K562 (cell line): ENCODE measurements at regions not wholly inside any gene's neighbourhood (a gene's known extent, or its start where the extent isn't known, plus 50 kb on each side); places are given as distances from the start of the nearest gene placed in this dataset.

Source experiments
- ATAC-seq: fragments of 200-7000 bp; cut with Tn5 transposase; 3 replicates; pipeline ENCODE4 v1.9.1; 2020; ENCODE audit warnings: moderate library complexity
- BruUV-seq: library from RNA; stranded (reverse); fragments of 400-500 nt; replicated peaks from 2 replicates; lab custom pipeline; 2021; lab: Mats Ljungman, UMichigan
- CTCF ChIA-PET: fragments of 300-600 bp; formaldehyde crosslinking; extraction: SDS; loops from one replicate; lab custom pipeline; 2021; ENCODE audit warnings: low intra/inter-chr PET ratio; lab: Yijun Ruan, JAX
- POLR2A ChIA-PET: fragments of 300-600, 350-650 bp; sonication (Branson Sonifier 250); formaldehyde crosslinking; extraction: SDS; loops from one replicate; lab custom pipeline; 2021; ENCODE audit warnings: antibody characterized with exemption, inconsistent platforms; lab: Yijun Ruan, JAX
- DNase-seq, 4 experiments: peaks; one replicate each; pipeline versions ENCODE4 v3.0.0 to v3.0.0-alpha.2; 2011 to 2018; ENCODE audit warnings: low spot score in 3 of 4, mixed read lengths in 3 of 4; ENCODE audit errors: extremely low read depth in 1 of 4
- FAIRE-seq: peaks from 2 replicates; lab custom pipeline; 2011; peaks lifted over from hg19 to GRCh38; lab: Jason Lieb, UNC
- H2AFZ ChIP-seq: 2 replicates; pipeline ENCODE4 v1.6.0; 2011; ENCODE audit warnings: low read depth, low read length, control low read depth, inconsistent platforms
- H3K27ac ChIP-seq: fragments of 200-600 bp; 3 replicates; pipeline ENCODE4 v1.8.0; 2011; ENCODE audit warnings: low read depth, mild to moderate bottlenecking, control low read depth, inconsistent platforms, low read length, moderate library complexity, mixed read lengths; ENCODE audit errors: extremely low read depth
- H3K27me3 ChIP-seq, 2 experiments: fragments of 300-600 bp in 1 of 2; 2 replicates in 1 of 2; 3 replicates in 1 of 2; pipeline versions ENCODE4 v1.6.0 to v1.8.0; 2011; ENCODE audit warnings: inconsistent platforms in 2 of 2, low read length in 2 of 2, mild to moderate bottlenecking in 1 of 2, mixed read lengths in 1 of 2, moderate library complexity in 1 of 2; ENCODE audit not compliant: control insufficient read depth in 2 of 2, insufficient read depth in 2 of 2
- H3K36me3 ChIP-seq: fragments of 300-600 bp; 3 replicates; pipeline ENCODE4 v1.8.0; 2011; ENCODE audit warnings: mild to moderate bottlenecking, low read length, inconsistent platforms; ENCODE audit not compliant: control insufficient read depth, insufficient read depth
- H3K4me1 ChIP-seq, 2 experiments: fragments of 200-600 bp in 1 of 2; replicated peaks in 1 of 2; 2 replicates in 1 of 2; 3 replicates in 1 of 2; pipeline versions ENCODE4 v1.5.1 to v1.8.0; 2011; ENCODE audit warnings: inconsistent platforms in 2 of 2, low read length in 2 of 2, mild to moderate bottlenecking in 1 of 2, mixed read lengths in 1 of 2, moderate library complexity in 1 of 2; ENCODE audit not compliant: control insufficient read depth in 2 of 2, insufficient read depth in 2 of 2
- H3K4me2 ChIP-seq: 2 replicates; pipeline ENCODE4 v1.6.1; 2011; ENCODE audit warnings: low read length, control low read depth, inconsistent platforms, mixed read lengths; ENCODE audit not compliant: insufficient read depth
- H3K4me3 ChIP-seq: fragments of 200-600 bp; sonication (generic), shearing (Covaris generic); 2 replicates; pipeline ENCODE4 v1.5.1; 2016; ENCODE audit warnings: control low read depth, inconsistent platforms
- H3K79me2 ChIP-seq: fragments of 200-600 bp; 3 replicates; pipeline ENCODE4 v1.8.0; 2011; ENCODE audit warnings: low read length, inconsistent platforms; ENCODE audit not compliant: control insufficient read depth, insufficient read depth
- H3K9ac ChIP-seq, 2 experiments: 2 replicates each; pipeline versions ENCODE4 v1.6.0 to v1.6.1; 2011; ENCODE audit warnings: low read depth in 2 of 2, low read length in 2 of 2, control low read depth in 1 of 2, inconsistent platforms in 1 of 2, mild to moderate bottlenecking in 1 of 2, mixed read lengths in 1 of 2; ENCODE audit not compliant: insufficient read depth in 1 of 2
- H3K9me1 ChIP-seq: one replicate; pipeline ENCODE4 v1.6.0; 2011; ENCODE audit warnings: inconsistent platforms, mild to moderate bottlenecking, low read length, moderate library complexity; ENCODE audit not compliant: control insufficient read depth, insufficient read depth
- H3K9me3 ChIP-seq: replicated peaks from 2 replicates; pipeline ENCODE4 v1.5.1; 2011; ENCODE audit warnings: low read depth, low read length, inconsistent platforms; ENCODE audit not compliant: control insufficient read depth, insufficient read depth
- H4K20me1 ChIP-seq: replicated peaks from 2 replicates; pipeline ENCODE4 v1.6.1; 2011; ENCODE audit warnings: low read length, inconsistent platforms, mixed read lengths; ENCODE audit not compliant: control insufficient read depth, insufficient read depth
- C11orf30 ChIP-seq: fragments of 450-650 bp; IDR thresholded peaks from 2 replicates; pipeline ENCODE4 v1.6.1; 2016; ENCODE audit warnings: low read depth, mild to moderate bottlenecking
- CBFA2T3 ChIP-seq: fragments of 450-650 bp; IDR thresholded peaks from 2 replicates; pipeline ENCODE4 v1.6.1; 2017
- FOSL1 ChIP-seq: fragments of 200-800 bp; sonication (Bioruptor generic); conservative IDR thresholded peaks from 2 replicates; pipeline ENCODE4 v1.6.1; 2016; ENCODE audit warnings: missing genetic modification characterization, missing compliant biosample characterization
- HNRNPUL1 ChIP-seq: fragments of 200-400 bp; formaldehyde crosslinking; IDR thresholded peaks from 2 replicates; pipeline ENCODE4 v1.6.1; 2017; ENCODE audit warnings: low read length
- IFI16 ChIP-seq: fragments of 250-450 bp; sonication (Bioruptor Pico); IDR thresholded peaks from 2 replicates; pipeline ENCODE4 v2.1.2; 2022; ENCODE audit warnings: mild to moderate bottlenecking, inconsistent platforms
- KLF16 ChIP-seq: IDR thresholded peaks from 2 replicates; pipeline ENCODE4 v1.6.1; 2016; ENCODE audit warnings: antibody characterized with exemption
- MCM7 ChIP-seq, 2 experiments: fragments of 450-650 bp; IDR thresholded peaks; 2 replicates each; pipeline ENCODE4 v1.6.1; 2016 to 2018
- SAP30 ChIP-seq: fragments of 200-600 bp; sonication (generic); IDR thresholded peaks from 2 replicates; pipeline ENCODE4 v1.6.1; 2012; ENCODE audit warnings: borderline replicate concordance, low read depth, mild to moderate bottlenecking, moderate library complexity, low read length, control low read depth, inconsistent platforms; ENCODE audit not compliant: insufficient read depth, poor library complexity, severe bottlenecking
- SIN3A ChIP-seq, 2 experiments: fragments of 150-350 bp in 1 of 2; IDR thresholded peaks; 2 replicates each; pipeline ENCODE4 v1.6.1; 2011 to 2016; ENCODE audit warnings: borderline replicate concordance in 2 of 2, low read depth in 2 of 2, low read length in 2 of 2, mild to moderate bottlenecking in 2 of 2, moderate library complexity in 2 of 2; ENCODE audit not compliant: control insufficient read depth in 1 of 2
- TAL1 ChIP-seq: fragments of 450-650 bp; IDR thresholded peaks from 2 replicates; pipeline ENCODE4 v1.6.1; 2016; ENCODE audit warnings: mild to moderate bottlenecking
- ZBED1 ChIP-seq: IDR thresholded peaks from 2 replicates; pipeline ENCODE4 v1.6.1; 2014
- ZNF217 ChIP-seq: sonication (generic); formaldehyde crosslinking; IDR thresholded peaks from 2 replicates; pipeline ENCODE4 v1.8.0; 2022; ENCODE audit warnings: mild to moderate bottlenecking, missing genetic modification reagents
- ZNF699 ChIP-seq: fragments of 250-450 bp; sonication (Bioruptor Pico); IDR thresholded peaks from 2 replicates; pipeline ENCODE4 v1.8.0; 2021; ENCODE audit warnings: mild to moderate bottlenecking, moderate library complexity; ENCODE audit not compliant: insufficient replicate concordance
- ZSCAN32 ChIP-seq: fragments of 450-650 bp; formaldehyde crosslinking; IDR thresholded peaks from 2 replicates; pipeline ENCODE4 v1.4.0; 2020; ENCODE audit warnings: mild to moderate bottlenecking, moderate library complexity
- WGBS: fragments of 100-300 bp; shearing (Covaris generic); methylation state at CpG from one replicate; pipeline ENCODE4 v1.1.6; 2016; ENCODE audit warnings: low coverage, mixed read lengths; ENCODE audit not compliant: insufficient coverage; ENCODE audit errors: missing lambda C conversion rate; 5-methylcytosine and 5-hydroxymethylcytosine counted together
- in situ Hi-C: fragments of 300-500 bp; cut with MboI; formaldehyde crosslinking; loops from 4 replicates; pipeline ENCODE4 v1.15.0; 2018; ENCODE audit warnings: inconsistent platforms, mixed read lengths
- intact Hi-C: fragments of 100-400 bp; cut with micrococcal nuclease; formaldehyde crosslinking; loops from 2 replicates; pipeline ENCODE4 v1.14.2; 2022
- TF ChIP-seq, protein P1 (sequence below): sonication (generic); formaldehyde crosslinking; IDR thresholded peaks from 2 replicates; pipeline ENCODE4 v1.8.0; 2022; ENCODE audit warnings: mild to moderate bottlenecking, missing genetic modification reagents
- TF ChIP-seq, protein P2 (sequence below), 2 experiments: fragments of 450-650 bp in 1 of 2; sonication (generic) in 1 of 2; formaldehyde crosslinking in 1 of 2; IDR thresholded peaks in 1 of 2; conservative IDR thresholded peaks in 1 of 2; 2 replicates each; pipeline versions ENCODE4 v1.6.1 to v1.8.1; 2016 to 2023; ENCODE audit warnings: mild to moderate bottlenecking in 2 of 2, moderate library complexity in 2 of 2, inconsistent platforms in 1 of 2, missing genetic modification reagents in 1 of 2
- TF ChIP-seq, protein P3 (sequence below): fragments of 450-650 bp; IDR thresholded peaks from 2 replicates; pipeline ENCODE4 v1.6.1; 2018; ENCODE audit warnings: mild to moderate bottlenecking, low read depth; ENCODE audit not compliant: partially characterized antibody
- TF ChIP-seq, protein P4 (sequence below): sonication (generic); formaldehyde crosslinking; IDR thresholded peaks from 2 replicates; pipeline ENCODE4 v1.8.1; 2022; ENCODE audit warnings: missing genetic modification reagents

DNA sequence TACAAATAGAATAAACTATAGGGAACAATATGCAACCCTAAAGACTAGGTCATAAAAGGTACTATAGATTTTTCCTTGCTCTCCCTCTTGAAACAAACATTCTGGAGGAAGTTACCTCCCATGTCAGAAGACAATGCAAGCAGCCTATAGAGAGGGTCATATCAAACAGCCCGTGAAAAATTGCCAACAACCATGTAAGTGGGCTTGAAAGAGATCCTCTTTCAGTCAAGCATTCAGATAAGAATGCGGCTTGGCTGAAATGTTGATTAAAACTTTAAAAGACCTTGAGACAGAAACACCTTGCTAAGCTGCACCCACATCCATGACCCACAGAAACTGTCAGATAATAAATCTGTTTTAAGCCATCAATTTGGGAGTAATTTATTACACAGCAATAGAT is 526.6 kb upstream of the GHITM start:
- DNase-seq: no peak
- H3K4me3 ChIP-seq: no peak overlapping the region
- H3K27ac ChIP-seq: no peak overlapping the region
- H4K20me1 ChIP-seq: no peaks in the 10 kb centered on the region
- in situ Hi-C loops (no loop called here), intact Hi-C loops (no loop called here)
- no peak overlapping the region for H2AFZ ChIP-seq
- no peaks in the 10 kb centered on the region for H3K9me1 ChIP-seq
- no peaks in the 10 kb centered on the region for H3K9me3 ChIP-seq
- no TSS peak for BruUV-seq
- H3K4me2 ChIP-seq: no peak overlapping the region
- no peak for FAIRE-seq
- no peaks in the 10 kb centered on the region for H3K79me2 ChIP-seq
- 0% methylated on average over 2 of the region's 2 CpGs for WGBS
- H3K36me3 ChIP-seq: no peaks in the 10 kb centered on the region
- no peak for ATAC-seq
- H3K4me1 ChIP-seq: no peaks in the 10 kb centered on the region
- TF ChIP-seq FOSL1 (tag): no peak
- TF ChIP-seq SIN3A (IDR thresholded peaks at IDR 0.05; ENCODE audit: borderline replicate concordance in 2 of 2, control insufficient read depth in 1 of 2, low read depth in 2 of 2, low read length in 2 of 2): no peak
- no peak for TF ChIP-seq ZNF699 (CRISPR knock-in tag)
- no peak for TF ChIP-seq TAL1
- no peak for TF ChIP-seq SAP30
- no peak for TF ChIP-seq IFI16 (CRISPR knock-in tag)
- TF ChIP-seq C11orf30: no peak
- no peak for TF ChIP-seq ZSCAN32
- TF ChIP-seq, protein P1, sequence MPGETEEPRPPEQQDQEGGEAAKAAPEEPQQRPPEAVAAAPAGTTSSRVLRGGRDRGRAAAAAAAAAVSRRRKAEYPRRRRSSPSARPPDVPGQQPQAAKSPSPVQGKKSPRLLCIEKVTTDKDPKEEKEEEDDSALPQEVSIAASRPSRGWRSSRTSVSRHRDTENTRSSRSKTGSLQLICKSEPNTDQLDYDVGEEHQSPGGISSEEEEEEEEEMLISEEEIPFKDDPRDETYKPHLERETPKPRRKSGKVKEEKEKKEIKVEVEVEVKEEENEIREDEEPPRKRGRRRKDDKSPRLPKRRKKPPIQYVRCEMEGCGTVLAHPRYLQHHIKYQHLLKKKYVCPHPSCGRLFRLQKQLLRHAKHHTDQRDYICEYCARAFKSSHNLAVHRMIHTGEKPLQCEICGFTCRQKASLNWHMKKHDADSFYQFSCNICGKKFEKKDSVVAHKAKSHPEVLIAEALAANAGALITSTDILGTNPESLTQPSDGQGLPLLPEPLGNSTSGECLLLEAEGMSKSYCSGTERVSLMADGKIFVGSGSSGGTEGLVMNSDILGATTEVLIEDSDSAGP (CRISPR knock-in tag): no peak
- no peak for TF ChIP-seq CBFA2T3
- TF ChIP-seq, protein P2, sequence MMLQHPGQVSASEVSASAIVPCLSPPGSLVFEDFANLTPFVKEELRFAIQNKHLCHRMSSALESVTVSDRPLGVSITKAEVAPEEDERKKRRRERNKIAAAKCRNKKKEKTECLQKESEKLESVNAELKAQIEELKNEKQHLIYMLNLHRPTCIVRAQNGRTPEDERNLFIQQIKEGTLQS (IDR thresholded peaks at IDR 0.05): no peak
- TF ChIP-seq, protein P2 (CRISPR knock-in tag; conservative IDR thresholded peaks at IDR 0.05): no peak
- TF ChIP-seq MCM7 (IDR thresholded peaks at IDR 0.05): no peak
- TF ChIP-seq, protein P3, sequence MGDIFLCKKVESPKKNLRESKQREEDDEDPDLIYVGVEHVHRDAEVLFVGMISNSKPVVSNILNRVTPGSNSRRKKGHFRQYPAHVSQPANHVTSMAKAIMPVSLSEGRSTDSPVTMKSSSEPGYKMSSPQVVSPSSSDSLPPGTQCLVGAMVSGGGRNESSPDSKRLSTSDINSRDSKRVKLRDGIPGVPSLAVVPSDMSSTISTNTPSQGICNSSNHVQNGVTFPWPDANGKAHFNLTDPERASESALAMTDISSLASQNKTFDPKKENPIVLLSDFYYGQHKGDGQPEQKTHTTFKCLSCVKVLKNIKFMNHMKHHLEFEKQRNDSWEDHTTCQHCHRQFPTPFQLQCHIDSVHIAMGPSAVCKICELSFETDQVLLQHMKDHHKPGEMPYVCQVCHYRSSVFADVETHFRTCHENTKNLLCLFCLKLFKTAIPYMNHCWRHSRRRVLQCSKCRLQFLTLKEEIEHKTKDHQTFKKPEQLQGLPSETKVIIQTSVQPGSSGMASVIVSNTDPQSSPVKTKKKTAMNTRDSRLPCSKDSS: no peak
- no peak for TF ChIP-seq HNRNPUL1
- no peak for TF ChIP-seq ZNF217 (CRISPR knock-in tag)
- no peak for TF ChIP-seq KLF16
- TF ChIP-seq, protein P4, sequence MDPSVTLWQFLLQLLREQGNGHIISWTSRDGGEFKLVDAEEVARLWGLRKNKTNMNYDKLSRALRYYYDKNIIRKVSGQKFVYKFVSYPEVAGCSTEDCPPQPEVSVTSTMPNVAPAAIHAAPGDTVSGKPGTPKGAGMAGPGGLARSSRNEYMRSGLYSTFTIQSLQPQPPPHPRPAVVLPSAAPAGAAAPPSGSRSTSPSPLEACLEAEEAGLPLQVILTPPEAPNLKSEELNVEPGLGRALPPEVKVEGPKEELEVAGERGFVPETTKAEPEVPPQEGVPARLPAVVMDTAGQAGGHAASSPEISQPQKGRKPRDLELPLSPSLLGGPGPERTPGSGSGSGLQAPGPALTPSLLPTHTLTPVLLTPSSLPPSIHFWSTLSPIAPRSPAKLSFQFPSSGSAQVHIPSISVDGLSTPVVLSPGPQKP (CRISPR knock-in tag): no peak
- TF ChIP-seq ZBED1: no peak
- H3K9ac ChIP-seq: no peak overlapping the region
- H3K27me3 ChIP-seq: no peaks in the 10 kb centered on the region
- POLR2A ChIA-PET: interaction anchor here (1.1 kb wide), 1 partner anchor 15 kb away, joined by 4 read pairs; no protein-coding TSS in a partner anchor
- CTCF ChIA-PET: no interaction called here
